ENCODE measurements at regions not wholly inside any gene's neighbourhood (a gene's known extent, or its start where the extent isn't known, plus 50 kb on each side); places are given as distances from the start of the nearest gene placed in this dataset.

DNA sequence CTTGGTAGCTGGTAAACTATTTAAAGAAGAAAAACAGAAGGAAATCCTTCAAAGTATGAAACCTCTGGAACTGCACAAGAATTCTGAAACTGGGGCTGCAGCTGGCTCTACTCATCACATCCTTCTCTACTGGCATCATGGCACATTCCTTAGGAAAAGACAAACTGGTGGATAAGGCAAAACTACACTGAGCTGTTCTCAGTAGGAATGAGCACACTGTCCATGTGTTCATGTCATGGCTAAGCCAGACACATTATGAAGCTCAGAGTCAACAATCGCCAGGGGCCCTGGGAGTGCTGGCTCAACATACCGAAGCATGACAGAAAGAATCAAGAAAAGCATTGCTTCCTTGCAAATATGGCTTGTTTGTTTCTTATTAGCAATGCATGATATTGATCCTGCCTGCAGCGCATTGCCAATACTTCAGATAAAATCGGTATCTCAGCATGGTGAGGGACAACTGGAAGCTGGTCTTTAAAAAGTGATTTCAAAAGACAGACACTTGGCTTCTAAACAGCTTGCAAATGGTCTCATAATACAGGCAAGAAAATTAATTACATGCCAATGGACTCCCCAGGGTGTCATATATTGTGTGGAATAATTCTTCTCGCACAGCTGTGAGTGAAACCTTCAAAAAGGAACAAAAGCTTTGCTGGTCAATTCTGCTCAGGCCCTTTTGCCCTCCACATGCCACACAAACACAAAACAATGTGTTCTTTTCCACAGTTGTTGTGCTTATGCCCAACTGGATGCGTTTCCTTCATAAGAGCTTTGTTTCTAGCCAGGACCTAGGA, 300.2 kb upstream of the VCX start:
- no peak for TF ChIP-seq EZH2 (IDR thresholded peaks at IDR 0.05; ENCODE audit: borderline replicate concordance, insufficient read depth, low read depth, low read length, poor library complexity, severe bottlenecking)
- TF ChIP-seq CTCF (IDR thresholded peaks at IDR 0.05): no peak
- no peaks in the 10 kb centered on the region for H3K4me1 ChIP-seq (ENCODE audit: control insufficient read depth in 2 of 2, insufficient read depth in 2 of 2, low read length in 2 of 2)
- no peak overlapping the region for H3K9ac ChIP-seq (ENCODE audit: low read length)
- DNase-seq (no peak), ATAC-seq (ENCODE audit: low read depth) (no peak)
- no peak overlapping the region for H3K4me3 ChIP-seq (ENCODE audit: control extremely low read depth in 1 of 5, extremely low read depth in 1 of 5, insufficient read depth in 1 of 5, low read depth in 2 of 5, low read length in 4 of 5)
- H3K27ac Mint-ChIP-seq: no peak overlapping the region
- H2AFZ ChIP-seq (ENCODE audit: insufficient read depth, low read depth, low read length, poor library complexity, severe bottlenecking): no peak overlapping the region
- H3K4me3 Mint-ChIP-seq: no peak overlapping the region
- POLR2A ChIA-PET: no interaction called here
- peaks cover 4% of the 10 kb centered on the region for H3K9me3 Mint-ChIP-seq (ENCODE audit: insufficient read depth)
- H3K36me3 ChIP-seq (replicated peaks in 1 of 2; ENCODE audit: control extremely low read depth in 1 of 2, control insufficient read depth in 1 of 2, extremely low read depth in 1 of 2, insufficient read depth in 2 of 2, low read length in 1 of 2): no peaks in the 10 kb centered on the region
- H3K27ac ChIP-seq (ENCODE audit: low read length in 2 of 2): no peak overlapping the region
- H3K4me2 ChIP-seq (replicated peaks; ENCODE audit: low read depth, low read length, poor library complexity, severe bottlenecking): no peak overlapping the region
- CTCF ChIA-PET: no interaction called here
- H3K27me3 Mint-ChIP-seq: no peaks in the 10 kb centered on the region
- H3K4me1 Mint-ChIP-seq: no peaks in the 10 kb centered on the region
- no peaks in the 10 kb centered on the region for H3K79me2 ChIP-seq (ENCODE audit: control insufficient read depth, insufficient read depth, low read length)
- no peaks in the 10 kb centered on the region for H4K20me1 ChIP-seq (ENCODE audit: control insufficient read depth, insufficient read depth, low read length, poor library complexity, severe bottlenecking)
- 93% methylated on average over 2 of the region's 6 CpGs for WGBS (ENCODE audit: insufficient coverage)
- H3K27me3 ChIP-seq (replicated peaks in 1 of 4; ENCODE audit: control extremely low read depth in 1 of 4, control insufficient read depth in 3 of 4, insufficient read depth in 4 of 4, low read length in 3 of 4): no peaks in the 10 kb centered on the region
- intact Hi-C loops (cut with micrococcal nuclease): no loop called here
- H3K9me3 ChIP-seq (ENCODE audit: control extremely low read depth in 1 of 3, control insufficient read depth in 2 of 3, insufficient read depth in 1 of 3, low read length in 2 of 3): peaks cover 0 to 4% (median 0%) of the 10 kb centered on the region in 3 donors

DNA sequence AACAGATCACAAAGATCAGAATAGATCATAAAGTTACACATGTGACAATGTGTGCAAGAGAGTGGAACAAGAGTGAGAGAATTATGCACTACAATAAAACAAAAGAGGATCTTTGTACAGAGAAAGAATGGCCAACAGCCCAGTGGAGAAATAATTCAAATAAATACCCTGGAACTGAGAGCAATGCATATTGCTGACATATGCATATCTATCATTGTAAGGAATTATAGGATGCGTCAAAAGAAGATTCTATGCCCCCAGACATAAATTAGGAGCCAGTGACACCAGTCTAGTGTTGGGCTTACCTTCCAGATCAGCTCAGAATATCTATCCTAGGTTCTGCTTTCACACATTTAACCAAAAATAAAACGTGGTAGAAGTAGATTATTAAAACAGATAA, 320.1 kb upstream of the VCX start:
- Mint-ChIP-seq H3K4me3 (no peak overlapping the region), H3K27me3 (no peaks in the 10 kb centered on the region), H3K4me1 (no peaks in the 10 kb centered on the region), H3K27ac (no peak overlapping the region), H3K9me3 (ENCODE audit: insufficient read depth) (peaks cover 6% of the 10 kb centered on the region)
- WGBS (ENCODE audit: insufficient coverage): no CpG with 5 or more reads among the region's 2 CpGs
- CTCF ChIA-PET: no interaction called here
- Histone ChIP-seq H3K4me1 (ENCODE audit: control insufficient read depth in 2 of 2, insufficient read depth in 2 of 2, low read length in 2 of 2) (no peaks in the 10 kb centered on the region), H3K4me3 (ENCODE audit: control extremely low read depth in 1 of 5, extremely low read depth in 1 of 5, insufficient read depth in 1 of 5, low read depth in 2 of 5, low read length in 4 of 5) (no peak overlapping the region), H4K20me1 (ENCODE audit: control insufficient read depth, insufficient read depth, low read length, poor library complexity, severe bottlenecking) (no peaks in the 10 kb centered on the region), H3K4me2 (replicated peaks; ENCODE audit: low read depth, low read length, poor library complexity, severe bottlenecking) (no peak overlapping the region), H3K27me3 (replicated peaks in 1 of 4; ENCODE audit: control extremely low read depth in 1 of 4, control insufficient read depth in 3 of 4, insufficient read depth in 4 of 4, low read length in 3 of 4) (no peaks in the 10 kb centered on the region), H3K9ac (ENCODE audit: low read length) (no peak overlapping the region), H3K79me2 (ENCODE audit: control insufficient read depth, insufficient read depth, low read length) (no peaks in the 10 kb centered on the region), H3K27ac (ENCODE audit: low read length in 2 of 2) (no peak overlapping the region), H3K9me3 (ENCODE audit: control extremely low read depth in 1 of 3, control insufficient read depth in 2 of 3, insufficient read depth in 1 of 3, low read length in 2 of 3) (no peaks in the 10 kb centered on the region), H2AFZ (ENCODE audit: insufficient read depth, low read depth, low read length, poor library complexity, severe bottlenecking) (no peak overlapping the region), H3K36me3 (replicated peaks in 1 of 2; ENCODE audit: control extremely low read depth in 1 of 2, control insufficient read depth in 1 of 2, extremely low read depth in 1 of 2, insufficient read depth in 2 of 2, low read length in 1 of 2) (no peaks in the 10 kb centered on the region)
- POLR2A ChIA-PET: no interaction called here
- ATAC-seq (ENCODE audit: low read depth) (no peak), DNase-seq (no peak)
- no peak for TF ChIP-seq EZH2 (IDR thresholded peaks at IDR 0.05; ENCODE audit: borderline replicate concordance, insufficient read depth, low read depth, low read length, poor library complexity, severe bottlenecking)
- TF ChIP-seq CTCF (IDR thresholded peaks at IDR 0.05): no peak
- intact Hi-C loops (cut with micrococcal nuclease): no loop called here

All from B cell (primary cell).